ENCODE measurements at regions not wholly inside any gene's neighbourhood (a gene's known extent, or its start where the extent isn't known, plus 50 kb on each side); places are given as distances from the start of the nearest gene placed in this dataset.

- Histone ChIP-seq H3K36me3 (ENCODE audit: control insufficient read depth in 1 of 2, insufficient read depth in 2 of 2, low read length in 2 of 2) (no peaks in the 10 kb centered on the region), H3K4me3 (ENCODE audit: low read depth in 1 of 2, low read length in 2 of 2) (no peak overlapping the region), H3K4me1 (ENCODE audit: control insufficient read depth in 1 of 2, insufficient read depth in 2 of 2, low read length in 2 of 2) (peaks cover 0 to 7% of the 10 kb centered on the region in 2 donors), H3K9me3 (ENCODE audit: control insufficient read depth in 1 of 2, low read length in 2 of 2) (no peaks in the 10 kb centered on the region), H3K9ac (ENCODE audit: low read depth in 1 of 2, low read length in 2 of 2) (no peak overlapping the region), H3K27ac (ENCODE audit: low read depth, low read length) (no peak overlapping the region), H3K27me3 (ENCODE audit: control insufficient read depth in 1 of 2, insufficient read depth in 2 of 2, low read length in 2 of 2) (no peaks in the 10 kb centered on the region)
Measured at GRCh38 chr13:91086936-91087716, 260.4 kb upstream of the MIR17HG start.

- Histone ChIP-seq H3K36me3 (ENCODE audit: control insufficient read depth in 1 of 2, insufficient read depth in 2 of 2, low read length in 2 of 2) (no peaks in the 10 kb centered on the region), H3K27me3 (ENCODE audit: control insufficient read depth in 1 of 2, insufficient read depth in 2 of 2, low read length in 2 of 2) (no peaks in the 10 kb centered on the region), H3K9me3 (ENCODE audit: control insufficient read depth in 1 of 2, low read length in 2 of 2) (no peaks in the 10 kb centered on the region), H3K4me3 (ENCODE audit: low read depth in 1 of 2, low read length in 2 of 2) (no peak overlapping the region), H3K27ac (ENCODE audit: low read depth, low read length) (no peak overlapping the region), H3K9ac (ENCODE audit: low read depth in 1 of 2, low read length in 2 of 2) (no peak overlapping the region), H3K4me1 (ENCODE audit: control insufficient read depth in 1 of 2, insufficient read depth in 2 of 2, low read length in 2 of 2) (no peaks in the 10 kb centered on the region)
Measured at GRCh38 chr13:91097269-91097668, 250.2 kb upstream of the MIR17HG start.

GRCh38 chr13:91099877-91100276, 247.6 kb upstream of the MIR17HG start:
- no peak overlapping the region for H3K27ac ChIP-seq (ENCODE audit: low read depth, low read length)
- H3K9me3 ChIP-seq (ENCODE audit: control insufficient read depth in 1 of 2, low read length in 2 of 2) = no peaks in the 10 kb centered on the region
- no peaks in the 10 kb centered on the region for H3K36me3 ChIP-seq (ENCODE audit: control insufficient read depth in 1 of 2, insufficient read depth in 2 of 2, low read length in 2 of 2)
- H3K4me3 ChIP-seq (ENCODE audit: low read depth in 1 of 2, low read length in 2 of 2) = no peak overlapping the region
- H3K9ac ChIP-seq (ENCODE audit: low read depth in 1 of 2, low read length in 2 of 2) = no peak overlapping the region
- H3K27me3 ChIP-seq (ENCODE audit: control insufficient read depth in 1 of 2, insufficient read depth in 2 of 2, low read length in 2 of 2) = no peaks in the 10 kb centered on the region
- H3K4me1 ChIP-seq (ENCODE audit: control insufficient read depth in 1 of 2, insufficient read depth in 2 of 2, low read length in 2 of 2) = no peaks in the 10 kb centered on the region

- H3K27me3 ChIP-seq (ENCODE audit: control insufficient read depth in 1 of 2, insufficient read depth in 2 of 2, low read length in 2 of 2) = no peaks in the 10 kb centered on the region
- H3K9ac ChIP-seq (ENCODE audit: low read depth in 1 of 2, low read length in 2 of 2) = no peak overlapping the region
- H3K36me3 ChIP-seq (ENCODE audit: control insufficient read depth in 1 of 2, insufficient read depth in 2 of 2, low read length in 2 of 2) = no peaks in the 10 kb centered on the region
- H3K9me3 ChIP-seq (ENCODE audit: control insufficient read depth in 1 of 2, low read length in 2 of 2) = no peaks in the 10 kb centered on the region
- H3K4me3 ChIP-seq (ENCODE audit: low read depth in 1 of 2, low read length in 2 of 2) = no peak overlapping the region
- H3K27ac ChIP-seq (ENCODE audit: low read depth, low read length) = no peak overlapping the region
- H3K4me1 ChIP-seq (ENCODE audit: control insufficient read depth in 1 of 2, insufficient read depth in 2 of 2, low read length in 2 of 2) = no peaks in the 10 kb centered on the region
Measured at GRCh38 chr13:91100944-91101343, 246.5 kb upstream of the MIR17HG start.

GRCh38 chr13:91101381-91101780, 246.1 kb upstream of the MIR17HG start:
- Histone ChIP-seq H3K27ac (ENCODE audit: low read depth, low read length) (no peak overlapping the region), H3K4me1 (ENCODE audit: control insufficient read depth in 1 of 2, insufficient read depth in 2 of 2, low read length in 2 of 2) (no peaks in the 10 kb centered on the region), H3K9me3 (ENCODE audit: control insufficient read depth in 1 of 2, low read length in 2 of 2) (no peaks in the 10 kb centered on the region), H3K36me3 (ENCODE audit: control insufficient read depth in 1 of 2, insufficient read depth in 2 of 2, low read length in 2 of 2) (no peaks in the 10 kb centered on the region), H3K9ac (ENCODE audit: low read depth in 1 of 2, low read length in 2 of 2) (no peak overlapping the region), H3K4me3 (ENCODE audit: low read depth in 1 of 2, low read length in 2 of 2) (no peak overlapping the region), H3K27me3 (ENCODE audit: control insufficient read depth in 1 of 2, insufficient read depth in 2 of 2, low read length in 2 of 2) (no peaks in the 10 kb centered on the region)

- Histone ChIP-seq H3K9me3 (ENCODE audit: control insufficient read depth in 1 of 2, low read length in 2 of 2) (no peaks in the 10 kb centered on the region), H3K36me3 (ENCODE audit: control insufficient read depth in 1 of 2, insufficient read depth in 2 of 2, low read length in 2 of 2) (no peaks in the 10 kb centered on the region), H3K4me1 (ENCODE audit: control insufficient read depth in 1 of 2, insufficient read depth in 2 of 2, low read length in 2 of 2) (no peaks in the 10 kb centered on the region)
Measured at GRCh38 chr13:91105270-91105669, 242.2 kb upstream of the MIR17HG start.

GRCh38 chr13:91106565-91106964, 240.9 kb upstream of the MIR17HG start:
- Histone ChIP-seq H3K9ac (ENCODE audit: low read depth in 1 of 2, low read length in 2 of 2) (no peak overlapping the region), H3K27me3 (ENCODE audit: control insufficient read depth in 1 of 2, insufficient read depth in 2 of 2, low read length in 2 of 2) (no peaks in the 10 kb centered on the region), H3K4me3 (ENCODE audit: low read depth in 1 of 2, low read length in 2 of 2) (no peak overlapping the region), H3K36me3 (ENCODE audit: control insufficient read depth in 1 of 2, insufficient read depth in 2 of 2, low read length in 2 of 2) (no peaks in the 10 kb centered on the region), H3K9me3 (ENCODE audit: control insufficient read depth in 1 of 2, low read length in 2 of 2) (no peaks in the 10 kb centered on the region), H3K27ac (ENCODE audit: low read depth, low read length) (no peak overlapping the region), H3K4me1 (ENCODE audit: control insufficient read depth in 1 of 2, insufficient read depth in 2 of 2, low read length in 2 of 2) (no peaks in the 10 kb centered on the region)

More at GRCh38 chr13:91105270-91105669, 242.2 kb upstream of the MIR17HG start:
- Histone ChIP-seq H3K9ac (ENCODE audit: low read depth in 1 of 2, low read length in 2 of 2) (no peak overlapping the region), H3K27me3 (ENCODE audit: control insufficient read depth in 1 of 2, insufficient read depth in 2 of 2, low read length in 2 of 2) (no peaks in the 10 kb centered on the region), H3K27ac (ENCODE audit: low read depth, low read length) (no peak overlapping the region), H3K4me3 (ENCODE audit: low read depth in 1 of 2, low read length in 2 of 2) (no peak overlapping the region)

GRCh38 chr13:91108315-91108714, 239.2 kb upstream of the MIR17HG start:
- Histone ChIP-seq H3K4me1 (ENCODE audit: control insufficient read depth in 1 of 2, insufficient read depth in 2 of 2, low read length in 2 of 2) (no peaks in the 10 kb centered on the region), H3K27me3 (ENCODE audit: control insufficient read depth in 1 of 2, insufficient read depth in 2 of 2, low read length in 2 of 2) (peaks cover 0 to 4% of the 10 kb centered on the region in 2 donors), H3K9ac (ENCODE audit: low read depth in 1 of 2, low read length in 2 of 2) (no peak overlapping the region), H3K4me3 (ENCODE audit: low read depth in 1 of 2, low read length in 2 of 2) (no peak overlapping the region), H3K9me3 (ENCODE audit: control insufficient read depth in 1 of 2, low read length in 2 of 2) (no peaks in the 10 kb centered on the region), H3K27ac (ENCODE audit: low read depth, low read length) (no peak overlapping the region), H3K36me3 (ENCODE audit: control insufficient read depth in 1 of 2, insufficient read depth in 2 of 2, low read length in 2 of 2) (no peaks in the 10 kb centered on the region)

- H3K4me1 ChIP-seq (ENCODE audit: control insufficient read depth in 1 of 2, insufficient read depth in 2 of 2, low read length in 2 of 2) = no peaks in the 10 kb centered on the region
- H3K27ac ChIP-seq (ENCODE audit: low read depth, low read length) = no peak overlapping the region
- H3K9me3 ChIP-seq (ENCODE audit: control insufficient read depth in 1 of 2, low read length in 2 of 2) = no peaks in the 10 kb centered on the region
- no peak overlapping the region for H3K4me3 ChIP-seq (ENCODE audit: low read depth in 1 of 2, low read length in 2 of 2)
- H3K27me3 ChIP-seq (ENCODE audit: control insufficient read depth in 1 of 2, insufficient read depth in 2 of 2, low read length in 2 of 2) = peaks cover 0 to 4% of the 10 kb centered on the region in 2 donors
- H3K9ac ChIP-seq (ENCODE audit: low read depth in 1 of 2, low read length in 2 of 2) = no peak overlapping the region
- no peaks in the 10 kb centered on the region for H3K36me3 ChIP-seq (ENCODE audit: control insufficient read depth in 1 of 2, insufficient read depth in 2 of 2, low read length in 2 of 2)
Measured at GRCh38 chr13:91111476-91112200, 235.8 kb upstream of the MIR17HG start.

- Histone ChIP-seq H3K4me1 (ENCODE audit: control insufficient read depth in 1 of 2, insufficient read depth in 2 of 2, low read length in 2 of 2) (no peaks in the 10 kb centered on the region), H3K27ac (ENCODE audit: low read depth, low read length) (no peak overlapping the region), H3K9ac (ENCODE audit: low read depth in 1 of 2, low read length in 2 of 2) (no peak overlapping the region), H3K27me3 (ENCODE audit: control insufficient read depth in 1 of 2, insufficient read depth in 2 of 2, low read length in 2 of 2) (peaks cover 0 to 4% of the 10 kb centered on the region in 2 donors), H3K36me3 (ENCODE audit: control insufficient read depth in 1 of 2, insufficient read depth in 2 of 2, low read length in 2 of 2) (no peaks in the 10 kb centered on the region), H3K9me3 (ENCODE audit: control insufficient read depth in 1 of 2, low read length in 2 of 2) (no peaks in the 10 kb centered on the region), H3K4me3 (ENCODE audit: low read depth in 1 of 2, low read length in 2 of 2) (no peak overlapping the region)
Measured at GRCh38 chr13:91112201-91112923, 235.1 kb upstream of the MIR17HG start.
